Fibroblast of lung (primary cell): ENCODE measurements at regions not wholly inside any gene's neighbourhood (a gene's known extent, or its start where the extent isn't known, plus 50 kb on each side); places are given as distances from the start of the nearest gene placed in this dataset.

Experiments
- DNase-seq, 2 donors: peaks; one replicate each; pipeline versions ENCODE4 v3.0.0 to v3.0.0-alpha.2; 2010; ENCODE audit warnings: low read depth in 2 of 2
- H2AFZ ChIP-seq: 2 replicates; pipeline ENCODE4 v1.5.1; 2012; ENCODE audit warnings: low read length, control low read depth, inconsistent platforms
- H3K27ac ChIP-seq: 2 replicates; pipeline ENCODE4 v1.5.1; 2011; ENCODE audit warnings: low read length, control low read depth; ENCODE audit not compliant: insufficient read depth
- H3K27me3 ChIP-seq: 2 replicates; pipeline ENCODE4 v1.5.1; 2011; ENCODE audit warnings: mild to moderate bottlenecking, low read length; ENCODE audit not compliant: control insufficient read depth, insufficient read depth
- H3K36me3 ChIP-seq: 2 replicates; pipeline ENCODE4 v1.5.1; 2011; ENCODE audit warnings: low read length; ENCODE audit not compliant: control insufficient read depth, insufficient read depth
- H3K4me1 ChIP-seq: 2 replicates; pipeline ENCODE4 v1.5.1; 2011; ENCODE audit warnings: low read length; ENCODE audit not compliant: control insufficient read depth, insufficient read depth; ENCODE audit errors: extremely low read depth
- H3K4me2 ChIP-seq: 2 replicates; pipeline ENCODE4 v1.5.1; 2011; ENCODE audit warnings: low read length, control low read depth; ENCODE audit not compliant: insufficient read depth; ENCODE audit errors: extremely low read depth
- H3K4me3 ChIP-seq, 4 experiments: fragments of 200-600 bp in 1 of 4; sonication (generic) in 1 of 4; replicated peaks in 1 of 4; 2 replicates each; pipeline ENCODE4 v1.5.1; 2011 to 2016; ENCODE audit warnings: low read length in 4 of 4, low read depth in 3 of 4, mild to moderate bottlenecking in 3 of 4, control low read depth in 2 of 4, inconsistent platforms in 1 of 4, mixed read lengths in 1 of 4; ENCODE audit not compliant: insufficient read depth in 1 of 4; ENCODE audit errors: control extremely low read depth in 1 of 4
- H3K79me2 ChIP-seq: 2 replicates; pipeline ENCODE4 v1.5.1; 2012; ENCODE audit warnings: mild to moderate bottlenecking, low read length, inconsistent platforms; ENCODE audit not compliant: control insufficient read depth, insufficient read depth
- H3K9ac ChIP-seq: 2 replicates; pipeline ENCODE4 v1.5.1; 2011; ENCODE audit warnings: mild to moderate bottlenecking, low read length, control low read depth; ENCODE audit not compliant: insufficient read depth
- H3K9me3 ChIP-seq: 2 replicates; pipeline ENCODE4 v1.5.1; 2012; ENCODE audit warnings: low read depth, low read length; ENCODE audit not compliant: control insufficient read depth, insufficient read depth
- H4K20me1 ChIP-seq: 2 replicates; pipeline ENCODE4 v1.5.1; 2011; ENCODE audit warnings: low read length; ENCODE audit not compliant: control insufficient read depth, insufficient read depth; ENCODE audit errors: extremely low read depth
- CTCF ChIP-seq, 2 donors: IDR thresholded peaks in 1 of 2; conservative IDR thresholded peaks in 1 of 2; 1 replicate in 1 of 2; 2 replicates in 1 of 2; pipeline ENCODE4 v1.5.1; 2011 to 2012; ENCODE audit warnings: low read length in 2 of 2, control low read depth in 1 of 2, inconsistent platforms in 1 of 2, low read depth in 1 of 2, mild to moderate bottlenecking in 1 of 2
- EZH2 ChIP-seq: IDR thresholded peaks from 2 replicates; pipeline ENCODE4 v1.5.1; 2012; ENCODE audit warnings: low read length, control low read depth, mild to moderate bottlenecking; ENCODE audit errors: missing control alignments

GRCh38 chr9:28317745-28318144 is 744.5 kb upstream of the C9orf72 start:
- H3K9me3 ChIP-seq: no peaks in the 10 kb centered on the region
- H3K9ac ChIP-seq: no peak overlapping the region
- no peak overlapping the region for H3K4me2 ChIP-seq
- H4K20me1 ChIP-seq: no peaks in the 10 kb centered on the region
- DNase-seq: no peak
- no peak overlapping the region for H3K4me3 ChIP-seq
- no peaks in the 10 kb centered on the region for H3K4me1 ChIP-seq
- no peak for TF ChIP-seq CTCF (conservative IDR thresholded peaks at IDR 0.05 in 1 of 2, IDR thresholded peaks at IDR 0.05 in 1 of 2; ENCODE audit: low read depth in 1 of 2, low read length in 2 of 2)
- no peak for TF ChIP-seq EZH2
- H3K79me2 ChIP-seq: no peaks in the 10 kb centered on the region
- no peaks in the 10 kb centered on the region for H3K36me3 ChIP-seq
- no peaks in the 10 kb centered on the region for H3K27me3 ChIP-seq
- H3K27ac ChIP-seq: no peak overlapping the region
- H2AFZ ChIP-seq: no peak overlapping the region

GRCh38 chr9:28318515-28318914 is 745.2 kb upstream of the C9orf72 start:
- Histone ChIP-seq H3K4me1 (no peaks in the 10 kb centered on the region), H3K9ac (no peak overlapping the region), H3K36me3 (no peaks in the 10 kb centered on the region), H3K9me3 (no peaks in the 10 kb centered on the region), H3K27ac (no peak overlapping the region), H3K79me2 (no peaks in the 10 kb centered on the region), H3K4me3 (no peak overlapping the region), H3K4me2 (no peak overlapping the region), H4K20me1 (no peaks in the 10 kb centered on the region), H3K27me3 (no peaks in the 10 kb centered on the region), H2AFZ (no peak overlapping the region)
- TF ChIP-seq CTCF (conservative IDR thresholded peaks at IDR 0.05 in 1 of 2, IDR thresholded peaks at IDR 0.05 in 1 of 2; ENCODE audit: low read depth in 1 of 2, low read length in 2 of 2): no peak
- no peak for TF ChIP-seq EZH2
- DNase-seq: no peak

GRCh38 chr9:28319981-28320380 is 746.7 kb upstream of the C9orf72 start:
- Histone ChIP-seq H3K9me3 (no peaks in the 10 kb centered on the region), H3K79me2 (no peaks in the 10 kb centered on the region), H3K4me2 (no peak overlapping the region), H3K27ac (no peak overlapping the region), H4K20me1 (no peaks in the 10 kb centered on the region), H3K4me3 (no peak overlapping the region), H3K27me3 (no peaks in the 10 kb centered on the region), H3K9ac (no peak overlapping the region), H3K36me3 (no peaks in the 10 kb centered on the region), H2AFZ (no peak overlapping the region), H3K4me1 (no peaks in the 10 kb centered on the region)
- no peak for DNase-seq
- TF ChIP-seq EZH2 (no peak), CTCF (conservative IDR thresholded peaks at IDR 0.05 in 1 of 2, IDR thresholded peaks at IDR 0.05 in 1 of 2; ENCODE audit: low read depth in 1 of 2, low read length in 2 of 2) (no peak)
